GM10266 (cell line): ENCODE measurements at regions not wholly inside any gene's neighbourhood (a gene's known extent, or its start where the extent isn't known, plus 50 kb on each side); places are given as distances from the start of the nearest gene placed in this dataset.

Experiments used
- DNase-seq: peaks from one replicate; pipeline ENCODE4 v3.0.0; 2012; ENCODE audit errors: extremely low spot score
- TF ChIP-seq, protein P1 (sequence below): IDR thresholded peaks from 2 replicates; pipeline ENCODE4 v1.5.1; 2012; ENCODE audit warnings: mild to moderate bottlenecking, low read depth; ENCODE audit not compliant: control insufficient read depth, insufficient read depth; ENCODE audit errors: missing control alignments

DNA sequence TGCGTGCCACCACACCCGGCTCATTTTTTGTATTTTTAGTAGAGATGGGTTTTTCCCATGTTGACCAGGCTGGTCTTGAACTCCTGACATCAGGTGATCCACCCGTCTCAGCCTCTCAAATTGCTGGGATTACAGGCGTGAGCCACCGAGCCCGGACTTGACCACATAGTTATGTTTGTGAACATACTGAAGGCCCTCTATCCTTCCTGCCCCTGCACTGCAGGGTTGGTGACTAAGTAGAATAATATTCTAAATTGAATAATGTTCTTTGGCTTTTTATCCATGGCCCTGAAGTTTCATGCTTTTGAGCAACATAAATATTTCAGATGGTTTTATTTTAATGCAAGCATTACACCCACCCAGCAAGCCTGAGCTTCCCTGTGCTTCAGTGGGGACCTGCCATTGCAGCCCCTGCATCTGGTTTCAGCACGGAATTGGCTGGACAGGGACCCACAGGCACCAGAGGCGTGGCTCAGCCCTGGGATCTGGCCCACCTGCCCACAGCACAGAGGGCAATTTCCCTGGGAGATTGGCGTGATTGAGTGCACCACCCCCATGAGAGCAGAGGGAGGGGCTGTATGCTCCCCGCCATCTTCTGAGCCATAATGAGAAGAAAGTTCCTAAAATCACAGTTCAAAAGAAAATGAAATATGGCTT lies 460.5 kb downstream of the BRD1 start:
- no peak for DNase-seq
- TF ChIP-seq, protein P1, sequence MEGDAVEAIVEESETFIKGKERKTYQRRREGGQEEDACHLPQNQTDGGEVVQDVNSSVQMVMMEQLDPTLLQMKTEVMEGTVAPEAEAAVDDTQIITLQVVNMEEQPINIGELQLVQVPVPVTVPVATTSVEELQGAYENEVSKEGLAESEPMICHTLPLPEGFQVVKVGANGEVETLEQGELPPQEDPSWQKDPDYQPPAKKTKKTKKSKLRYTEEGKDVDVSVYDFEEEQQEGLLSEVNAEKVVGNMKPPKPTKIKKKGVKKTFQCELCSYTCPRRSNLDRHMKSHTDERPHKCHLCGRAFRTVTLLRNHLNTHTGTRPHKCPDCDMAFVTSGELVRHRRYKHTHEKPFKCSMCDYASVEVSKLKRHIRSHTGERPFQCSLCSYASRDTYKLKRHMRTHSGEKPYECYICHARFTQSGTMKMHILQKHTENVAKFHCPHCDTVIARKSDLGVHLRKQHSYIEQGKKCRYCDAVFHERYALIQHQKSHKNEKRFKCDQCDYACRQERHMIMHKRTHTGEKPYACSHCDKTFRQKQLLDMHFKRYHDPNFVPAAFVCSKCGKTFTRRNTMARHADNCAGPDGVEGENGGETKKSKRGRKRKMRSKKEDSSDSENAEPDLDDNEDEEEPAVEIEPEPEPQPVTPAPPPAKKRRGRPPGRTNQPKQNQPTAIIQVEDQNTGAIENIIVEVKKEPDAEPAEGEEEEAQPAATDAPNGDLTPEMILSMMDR = no peak

DNA sequence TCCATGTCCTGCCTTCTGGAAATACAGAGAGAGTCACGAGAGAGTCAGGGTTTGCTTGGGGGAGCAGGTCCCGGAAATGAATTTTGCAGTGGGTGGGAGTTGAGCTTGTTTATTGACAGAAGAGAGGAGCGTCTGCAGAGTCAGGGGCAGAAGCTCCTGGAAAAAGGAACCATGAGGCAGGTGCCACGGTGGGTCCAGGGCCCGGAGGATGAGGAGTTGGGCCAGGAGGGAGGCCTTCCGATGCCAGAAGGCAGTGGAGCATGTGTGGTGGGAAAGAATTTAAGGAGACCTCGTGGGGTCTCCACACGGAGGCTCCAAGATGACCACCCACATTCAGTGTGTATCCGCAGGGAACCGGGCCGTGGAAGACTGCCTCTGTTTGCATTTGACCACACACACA lies 461.2 kb downstream of the BRD1 start:
- TF ChIP-seq, protein P1 = no peak
- DNase-seq = no peak

DNA sequence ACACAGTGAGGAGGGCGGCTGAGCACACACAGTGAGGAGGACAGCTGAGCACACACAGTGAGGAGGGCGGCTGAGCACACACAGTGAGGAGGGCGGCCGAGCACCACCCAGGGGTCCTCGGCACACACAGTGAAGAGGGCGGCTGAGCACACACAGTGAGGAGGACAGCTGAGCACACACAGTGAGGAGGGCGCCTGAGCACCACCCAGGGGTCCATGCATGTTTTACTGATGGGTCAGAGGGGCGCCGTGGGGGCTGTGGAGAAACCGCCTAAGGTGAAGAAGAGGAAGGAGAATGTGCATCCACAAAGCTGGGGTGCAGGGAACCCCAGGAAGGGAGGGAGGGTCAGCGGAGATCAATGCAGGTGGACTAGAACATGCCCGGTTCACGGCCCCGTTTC lies 461.8 kb downstream of the BRD1 start:
- TF ChIP-seq, protein P1 = no peak
- no peak for DNase-seq

DNA sequence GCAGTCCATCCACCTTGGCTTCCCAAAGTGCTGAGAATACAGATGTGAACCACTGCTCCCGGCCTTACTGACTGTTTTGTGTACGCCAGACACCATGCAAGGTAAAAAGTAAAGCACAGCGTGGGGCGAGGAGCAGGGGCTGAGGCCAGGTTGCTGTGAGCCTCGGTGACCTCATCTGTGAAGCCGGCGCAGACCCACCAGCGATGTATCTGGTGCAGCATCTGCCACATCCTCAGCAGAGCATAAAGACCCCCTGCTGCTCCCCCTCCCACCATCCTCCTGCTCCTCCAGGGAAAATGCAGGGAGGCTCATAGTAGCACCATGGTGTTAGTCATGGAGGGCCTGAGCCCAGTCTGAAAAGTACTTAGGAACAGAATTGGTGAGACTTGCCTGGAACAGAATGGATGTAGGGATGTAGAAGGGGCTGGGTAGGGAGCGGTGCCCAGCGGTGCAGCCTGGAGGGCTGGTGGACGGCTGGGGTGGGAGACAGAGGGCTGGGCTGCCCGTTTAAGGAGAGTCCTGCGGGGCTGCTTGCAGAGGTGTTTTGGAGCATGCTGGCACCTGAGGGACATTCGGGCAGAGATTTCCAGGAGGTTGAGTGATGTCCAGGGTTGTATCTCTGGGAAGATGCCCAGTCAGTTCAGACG lies 462.4 kb downstream of the BRD1 start:
- no peak for DNase-seq
- TF ChIP-seq, protein P1 = no peak

DNA sequence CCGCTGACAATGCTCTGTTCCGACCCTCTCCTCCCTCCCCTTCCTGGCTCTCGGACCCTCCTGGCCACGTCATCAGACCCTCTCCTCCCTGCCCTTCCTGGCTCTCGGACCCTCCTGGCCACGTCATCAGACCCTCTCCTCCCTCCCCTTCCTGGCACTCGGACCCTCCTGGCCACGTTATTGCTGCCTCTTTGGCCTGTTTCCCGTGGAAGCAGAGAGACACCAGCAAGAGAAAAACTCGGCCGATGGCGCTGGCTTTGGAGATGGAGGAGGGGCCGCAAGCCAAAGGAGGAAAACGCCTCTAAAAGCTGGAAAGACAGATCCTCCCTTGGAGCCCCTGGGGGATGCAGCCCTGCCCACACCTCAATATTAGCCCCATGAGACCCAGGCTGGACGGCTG lies 463.3 kb downstream of the BRD1 start:
- TF ChIP-seq, protein P1 = no peak
- DNase-seq = no peak

DNA sequence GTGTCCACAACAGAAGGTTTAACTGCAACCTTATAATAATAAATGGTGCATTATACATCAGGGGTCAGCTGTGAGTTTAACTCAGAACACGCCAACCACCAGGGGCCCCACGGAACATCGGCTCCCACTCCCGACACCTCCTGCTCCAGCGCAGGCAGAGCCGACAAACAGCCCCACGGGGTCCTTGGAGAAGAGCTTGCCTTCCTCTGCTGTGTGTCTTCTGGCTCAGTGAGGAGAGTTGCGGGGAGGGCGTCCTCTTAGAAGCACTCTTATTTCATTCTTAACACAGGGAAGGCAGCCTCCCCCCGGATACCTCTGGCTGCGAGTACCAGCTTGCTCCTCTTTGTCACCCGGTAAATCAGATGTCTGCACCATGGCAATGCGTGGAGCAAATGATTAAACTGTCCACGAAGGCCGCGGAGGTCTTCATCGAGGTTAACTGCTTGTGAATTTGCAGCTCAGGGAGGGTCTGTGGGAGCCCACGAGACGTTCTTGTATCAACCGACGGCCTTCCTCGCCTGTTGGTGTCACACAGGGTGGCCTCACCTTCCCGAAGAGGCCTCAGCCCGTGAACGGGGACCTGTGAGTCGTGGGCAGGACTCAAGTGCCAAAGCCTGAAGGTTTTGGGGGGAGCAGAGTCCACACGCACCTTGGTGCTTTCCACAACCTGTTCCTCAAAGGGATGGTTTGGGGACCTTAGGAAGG lies 464.0 kb downstream of the BRD1 start:
- TF ChIP-seq, protein P1 = no peak
- no peak for DNase-seq
